Thoracic aorta (tissue), 2 donors: ENCODE measurements at regions not wholly inside any gene's neighbourhood (a gene's known extent, or its start where the extent isn't known, plus 50 kb on each side); places are given as distances from the start of the nearest gene placed in this dataset.

ENCODE experiments used
- ATAC-seq: fragments of 150-250 bp; one replicate; pipeline ENCODE4 v1.8.0; 2017; ENCODE audit warnings: low read depth; ENCODE audit not compliant: insufficient number of reproducible peaks, low FRiP score
- DNase-seq: peaks from one replicate; pipeline ENCODE4 v3.0.0-alpha.2; 2020; ENCODE audit warnings: low spot score
- H3K27ac ChIP-seq, 2 donors: fragments of 200-600 bp; sonication (generic); 1 replicate in 1 of 2; 2 replicates in 1 of 2; pipeline ENCODE4 v1.5.1; 2016; ENCODE audit warnings: mild to moderate bottlenecking in 2 of 2, moderate library complexity in 2 of 2
- H3K27me3 ChIP-seq: fragments of 200-600 bp; sonication (generic); replicated peaks from 2 replicates; pipeline ENCODE4 v1.6.0; 2016; ENCODE audit warnings: mild to moderate bottlenecking; ENCODE audit not compliant: insufficient read depth
- H3K36me3 ChIP-seq: fragments of 200-600 bp; sonication (generic); one replicate; pipeline ENCODE4 v1.5.1; 2016
- H3K4me1 ChIP-seq, 2 donors: fragments of 200-600 bp; sonication (generic); 1 replicate in 1 of 2; 2 replicates in 1 of 2; pipeline versions ENCODE4 v1.5.1 to v1.6.0; 2016; ENCODE audit warnings: low read depth in 2 of 2, mild to moderate bottlenecking in 1 of 2; ENCODE audit not compliant: control insufficient read depth in 1 of 2
- H3K4me3 ChIP-seq: fragments of 200-600 bp; sonication (generic); 2 replicates; pipeline ENCODE4 v1.5.1; 2016; ENCODE audit warnings: mild to moderate bottlenecking
- H3K9me3 ChIP-seq: fragments of 200-600 bp; sonication (generic); 2 replicates; pipeline ENCODE4 v1.5.1; 2016
- TF ChIP-seq, protein P1 (sequence below): fragments of 200-600 bp; sonication (generic); IDR thresholded peaks from one replicate; pipeline ENCODE4 v1.5.1; 2019; ENCODE audit warnings: antibody characterized with exemption

GRCh38 chr1:238674316-238674715 lies 712.1 kb upstream of the CHRM3 start:
- H3K4me3 ChIP-seq, result no peak overlapping the region
- no peaks in the 10 kb centered on the region for H3K36me3 ChIP-seq
- H3K4me1 ChIP-seq, result no peaks in the 10 kb centered on the region
- H3K9me3 ChIP-seq, result no peaks in the 10 kb centered on the region
- H3K27me3 ChIP-seq, result no peaks in the 10 kb centered on the region
- H3K27ac ChIP-seq, result no peak overlapping the region
- ATAC-seq (no peak), DNase-seq (no peak)
- TF ChIP-seq, protein P1, sequence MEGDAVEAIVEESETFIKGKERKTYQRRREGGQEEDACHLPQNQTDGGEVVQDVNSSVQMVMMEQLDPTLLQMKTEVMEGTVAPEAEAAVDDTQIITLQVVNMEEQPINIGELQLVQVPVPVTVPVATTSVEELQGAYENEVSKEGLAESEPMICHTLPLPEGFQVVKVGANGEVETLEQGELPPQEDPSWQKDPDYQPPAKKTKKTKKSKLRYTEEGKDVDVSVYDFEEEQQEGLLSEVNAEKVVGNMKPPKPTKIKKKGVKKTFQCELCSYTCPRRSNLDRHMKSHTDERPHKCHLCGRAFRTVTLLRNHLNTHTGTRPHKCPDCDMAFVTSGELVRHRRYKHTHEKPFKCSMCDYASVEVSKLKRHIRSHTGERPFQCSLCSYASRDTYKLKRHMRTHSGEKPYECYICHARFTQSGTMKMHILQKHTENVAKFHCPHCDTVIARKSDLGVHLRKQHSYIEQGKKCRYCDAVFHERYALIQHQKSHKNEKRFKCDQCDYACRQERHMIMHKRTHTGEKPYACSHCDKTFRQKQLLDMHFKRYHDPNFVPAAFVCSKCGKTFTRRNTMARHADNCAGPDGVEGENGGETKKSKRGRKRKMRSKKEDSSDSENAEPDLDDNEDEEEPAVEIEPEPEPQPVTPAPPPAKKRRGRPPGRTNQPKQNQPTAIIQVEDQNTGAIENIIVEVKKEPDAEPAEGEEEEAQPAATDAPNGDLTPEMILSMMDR, result no peak

DNA sequence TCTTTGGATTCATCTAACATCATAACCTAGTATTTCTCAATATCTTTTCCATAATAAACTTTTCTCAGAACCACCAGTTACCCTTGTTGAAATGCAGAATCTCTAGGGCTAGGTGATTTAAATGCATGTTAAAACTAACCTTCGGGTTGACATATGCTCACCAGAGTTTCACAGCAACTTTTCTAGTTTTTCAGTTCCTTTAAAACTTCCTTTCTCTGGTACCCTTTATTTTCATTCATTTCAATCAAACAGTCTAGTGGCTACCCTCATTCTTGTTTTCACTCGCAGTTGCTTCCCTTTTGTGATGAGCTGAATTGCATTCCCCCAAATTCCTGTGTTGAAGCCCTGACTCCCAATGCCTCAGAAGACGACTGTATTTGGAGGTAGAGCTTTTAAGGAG lies 712.8 kb upstream of the CHRM3 start:
- H3K27me3 ChIP-seq, result no peaks in the 10 kb centered on the region
- H3K36me3 ChIP-seq, result no peaks in the 10 kb centered on the region
- H3K27ac ChIP-seq, result no peak overlapping the region
- no peaks in the 10 kb centered on the region for H3K4me1 ChIP-seq
- DNase-seq, result no peak
- ATAC-seq, result no peak
- TF ChIP-seq, protein P1, result no peak
- H3K9me3 ChIP-seq, result no peaks in the 10 kb centered on the region
- no peak overlapping the region for H3K4me3 ChIP-seq

DNA sequence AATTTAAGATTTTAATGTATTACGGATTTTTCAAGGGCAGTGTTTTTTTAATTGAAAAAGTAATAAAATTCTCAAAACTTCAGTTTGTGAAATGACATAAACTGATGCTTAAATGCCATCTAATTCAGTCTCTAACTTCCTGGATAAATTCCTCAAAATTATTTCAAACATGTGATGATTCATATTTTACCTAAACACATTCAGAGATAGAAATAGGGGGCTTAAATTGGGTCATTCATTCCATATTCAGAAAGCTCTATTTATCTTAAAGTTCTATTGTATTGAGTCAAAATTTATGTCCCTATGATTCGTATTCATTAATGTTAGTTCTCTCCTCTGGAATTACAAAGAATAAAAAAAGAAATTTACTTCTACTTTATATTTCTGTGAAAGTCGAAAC lies 713.6 kb upstream of the CHRM3 start:
- Histone ChIP-seq H3K27ac (no peak overlapping the region), H3K4me1 (no peaks in the 10 kb centered on the region), H3K27me3 (no peaks in the 10 kb centered on the region), H3K9me3 (no peaks in the 10 kb centered on the region), H3K4me3 (no peak overlapping the region), H3K36me3 (no peaks in the 10 kb centered on the region)
- TF ChIP-seq, protein P1, result no peak
- DNase-seq (no peak), ATAC-seq (no peak)

GRCh38 chr1:238672262-238672661 lies 714.1 kb upstream of the CHRM3 start:
- H3K27ac ChIP-seq, result no peak overlapping the region
- H3K36me3 ChIP-seq, result no peaks in the 10 kb centered on the region
- TF ChIP-seq, protein P1, result no peak
- no peaks in the 10 kb centered on the region for H3K4me1 ChIP-seq
- no peaks in the 10 kb centered on the region for H3K27me3 ChIP-seq
- no peaks in the 10 kb centered on the region for H3K9me3 ChIP-seq
- no peak overlapping the region for H3K4me3 ChIP-seq
- ATAC-seq, result no peak
- DNase-seq, result no peak

GRCh38 chr1:238664139-238664538 lies 722.2 kb upstream of the CHRM3 start:
- H3K27ac ChIP-seq, result no peak overlapping the region
- TF ChIP-seq, protein P1, result no peak
- ATAC-seq (no peak), DNase-seq (no peak)
- H3K4me1 ChIP-seq, result peaks cover 0 to under 1% of the 10 kb centered on the region in 2 donors
- no peaks in the 10 kb centered on the region for H3K9me3 ChIP-seq
- H3K36me3 ChIP-seq, result no peaks in the 10 kb centered on the region
- H3K27me3 ChIP-seq, result no peaks in the 10 kb centered on the region
- H3K4me3 ChIP-seq, result no peak overlapping the region
